GM23248 (cell line): ENCODE measurements at regions not wholly inside any gene's neighbourhood (a gene's known extent, or its start where the extent isn't known, plus 50 kb on each side); places are given as distances from the start of the nearest gene placed in this dataset.
"Not testable (repeated sequence)": the region's sequence is repeated elsewhere in the genome, so short reads cannot be mapped to it uniquely, and the experiment has no call there.

ENCODE experiments used
- DNase-seq: peaks from one replicate; pipeline ENCODE4 v3.0.0-alpha.2; 2015
- H2AFZ ChIP-seq: fragments of 200-600 bp; sonication (generic); 2 replicates; pipeline ENCODE4 v1.6.1; 2016; ENCODE audit warnings: antibody characterized with exemption
- H3F3A ChIP-seq: fragments of 200-600 bp; sonication (generic); 2 replicates; pipeline ENCODE4 v1.6.1; 2016; ENCODE audit warnings: mild to moderate bottlenecking, antibody characterized with exemption, mixed run types; ENCODE audit not compliant: insufficient read depth
- H3K27ac ChIP-seq: fragments of 200-600 bp; sonication (generic); 2 replicates; pipeline ENCODE4 v1.5.1; 2016; ENCODE audit warnings: mild to moderate bottlenecking
- H3K27me3 ChIP-seq: fragments of 200-600 bp; sonication (generic); replicated peaks from 2 replicates; pipeline ENCODE4 v1.6.1; 2016; ENCODE audit warnings: mild to moderate bottlenecking; ENCODE audit not compliant: insufficient read depth
- H3K36me3 ChIP-seq: fragments of 200-600 bp; sonication (generic); 2 replicates; pipeline ENCODE4 v1.6.1; 2016; ENCODE audit warnings: low read depth, mild to moderate bottlenecking
- H3K4me1 ChIP-seq: fragments of 200-600 bp; sonication (generic); 2 replicates; pipeline ENCODE4 v1.6.1; 2016; ENCODE audit warnings: mild to moderate bottlenecking; ENCODE audit not compliant: insufficient read depth
- H3K4me2 ChIP-seq: fragments of 200-600 bp; sonication (generic); one replicate; pipeline ENCODE4 v1.6.1; 2016; ENCODE audit warnings: mild to moderate bottlenecking; ENCODE audit not compliant: unreplicated experiment
- H3K4me3 ChIP-seq: fragments of 200-600 bp; sonication (generic); 2 replicates; pipeline ENCODE4 v1.5.1; 2016; ENCODE audit warnings: mild to moderate bottlenecking
- H3K79me2 ChIP-seq: fragments of 200-600 bp; sonication (generic); 2 replicates; pipeline ENCODE4 v1.6.1; 2016; ENCODE audit warnings: mild to moderate bottlenecking; ENCODE audit not compliant: insufficient read depth
- H3K9ac ChIP-seq: fragments of 200-600 bp; sonication (generic); 2 replicates; pipeline ENCODE4 v1.6.1; 2016; ENCODE audit warnings: mild to moderate bottlenecking
- H3K9me2 ChIP-seq: fragments of 200-600 bp; sonication (generic); 2 replicates; pipeline ENCODE4 v1.6.1; 2016; ENCODE audit warnings: mixed run types, mild to moderate bottlenecking, moderate library complexity; ENCODE audit not compliant: insufficient read depth
- H3K9me3 ChIP-seq: fragments of 200-600 bp; sonication (generic); one replicate; pipeline ENCODE4 v1.6.1; 2017; ENCODE audit warnings: low read depth
- H4K20me1 ChIP-seq: fragments of 200-600 bp; sonication (generic); 2 replicates; pipeline ENCODE4 v1.6.0; 2016; ENCODE audit not compliant: insufficient read depth
- EZH2 ChIP-seq: fragments of 200-600 bp; sonication (generic); IDR thresholded peaks from 2 replicates; pipeline ENCODE4 v1.6.1; 2018; ENCODE audit warnings: antibody characterized with exemption, mild to moderate bottlenecking; ENCODE audit not compliant: insufficient read depth, poor library complexity, severe bottlenecking
- EZH2phosphoT487 ChIP-seq: fragments of 200-600 bp; sonication (generic); IDR thresholded peaks from 2 replicates; pipeline ENCODE4 v1.6.1; 2018; ENCODE audit warnings: antibody characterized with exemption, moderate library complexity, mild to moderate bottlenecking, low read depth; ENCODE audit not compliant: insufficient read depth
- WGBS, 2 experiments: methylation state at CpG; one replicate each; pipeline ENCODE4 v1.1.6; 2015 to 2017; ENCODE audit warnings: low lambda C conversion rate in 2 of 2, low coverage in 1 of 2; ENCODE audit errors: missing lambda C conversion rate in 2 of 2; 5-methylcytosine and 5-hydroxymethylcytosine counted together
- in situ Hi-C: fragments of 300-500 bp; cut with MboI; formaldehyde crosslinking; loops from 2 replicates; pipeline ENCODE4 v1.15.0; 2020

GRCh38 chr3:73258057-73258456 lies 196.6 kb downstream of the EBLN2 start:
- H3K9ac ChIP-seq, result no peak overlapping the region
- H2AFZ ChIP-seq, result no peak overlapping the region
- no peak for DNase-seq
- H3K27me3 ChIP-seq, result no peaks in the 10 kb centered on the region
- TF ChIP-seq EZH2, result no peak
- 0 out of 2 replicates have a peak, but pooled peaks cover 7% of the 10 kb centered on the region for H3F3A ChIP-seq
- H3K27ac ChIP-seq, result no peak overlapping the region
- WGBS, 2 experiments, result 86 to 95% methylated on average over 4 of the region's 4 CpGs
- H4K20me1 ChIP-seq, result no peaks in the 10 kb centered on the region
- no peak overlapping the region for H3K4me2 ChIP-seq
- no peaks in the 10 kb centered on the region for H3K79me2 ChIP-seq
- no peaks in the 10 kb centered on the region for H3K9me2 ChIP-seq
- H3K36me3 ChIP-seq, result no peaks in the 10 kb centered on the region
- in situ Hi-C loops, result no loop called here
- H3K4me1 ChIP-seq, result peaks cover 18% of the 10 kb centered on the region; the same call in 1 of the 2 replicates
- no peaks in the 10 kb centered on the region for H3K9me3 ChIP-seq
- no peak overlapping the region for H3K4me3 ChIP-seq

- H3K4me2 ChIP-seq, result no peak overlapping the region
- in situ Hi-C loops, result no loop called here
- DNase-seq, result no peak
- H2AFZ ChIP-seq, result no peak overlapping the region
- TF ChIP-seq EZH2, result no peak
- no peak for TF ChIP-seq EZH2phosphoT487
- no peaks in the 10 kb centered on the region for H3K79me2 ChIP-seq
- no peaks in the 10 kb centered on the region; the same call in 1 of the 2 replicates for H3K27me3 ChIP-seq
- no peaks in the 10 kb centered on the region for H4K20me1 ChIP-seq
- no peak overlapping the region for H3K4me3 ChIP-seq
- 0 out of 2 replicates have a peak, but pooled peaks cover 7% of the 10 kb centered on the region for H3F3A ChIP-seq
- no peak overlapping the region for H3K27ac ChIP-seq
- no peaks in the 10 kb centered on the region for H3K9me2 ChIP-seq
- no peak overlapping the region for H3K9ac ChIP-seq
- WGBS, 2 experiments, result 51 to 71% methylated on average over 2 of the region's 2 CpGs
- no peaks in the 10 kb centered on the region for H3K9me3 ChIP-seq
- H3K36me3 ChIP-seq, result no peaks in the 10 kb centered on the region
- peaks cover 18% of the 10 kb centered on the region; the same call in 1 of the 2 replicates for H3K4me1 ChIP-seq
Measured at GRCh38 chr3:73259291-73259690, 197.8 kb downstream of the EBLN2 start.

- H3K4me1 ChIP-seq, result peaks cover 18% of the 10 kb centered on the region; the same call in 1 of the 2 replicates
- no peak overlapping the region for H2AFZ ChIP-seq
- H3K79me2 ChIP-seq, result no peaks in the 10 kb centered on the region
- H3F3A ChIP-seq, result 0 out of 2 replicates have a peak, but pooled peaks cover 7% of the 10 kb centered on the region
- peak; percentile 31 for DNase-seq
- H3K9me2 ChIP-seq, result no peaks in the 10 kb centered on the region
- no peak for TF ChIP-seq EZH2
- no peak for TF ChIP-seq EZH2phosphoT487
- H4K20me1 ChIP-seq, result no peaks in the 10 kb centered on the region
- H3K36me3 ChIP-seq, result no peaks in the 10 kb centered on the region
- in situ Hi-C loops, result no loop called here
- no peak overlapping the region for H3K9ac ChIP-seq
- peak overlapping the region; percentile 22 for H3K4me2 ChIP-seq
- 0 to 6% methylated on average over 1 of the region's 1 CpG for WGBS, 2 experiments
- H3K4me3 ChIP-seq, result no peak overlapping the region
- H3K27me3 ChIP-seq, result no peaks in the 10 kb centered on the region; the same call in 1 of the 2 replicates
- H3K9me3 ChIP-seq, result no peaks in the 10 kb centered on the region
- no peak overlapping the region for H3K27ac ChIP-seq
Measured at GRCh38 chr3:73259856-73260255, 198.4 kb downstream of the EBLN2 start.

- in situ Hi-C loops, H3K79me2 ChIP-seq, H3K4me2 ChIP-seq: not testable (repeated sequence)
Measured at GRCh38 chr3:73266558-73266957, 205.1 kb downstream of the EBLN2 start.

GRCh38 chr3:73269126-73269525 lies 207.7 kb downstream of the EBLN2 start:
- H3K4me2 ChIP-seq, in situ Hi-C loops, H3K9me2 ChIP-seq, H3K79me2 ChIP-seq, H3F3A ChIP-seq, H3K9ac ChIP-seq, H4K20me1 ChIP-seq, H3K27ac ChIP-seq, H3K4me1 ChIP-seq, H3K4me3 ChIP-seq, H2AFZ ChIP-seq, DNase-seq, H3K36me3 ChIP-seq, H3K9me3 ChIP-seq, H3K27me3 ChIP-seq: not testable (repeated sequence)
- 87 to 91% methylated on average over 8 to 24 of the region's 25 CpGs for WGBS, 2 experiments

More at GRCh38 chr3:73266558-73266957, 205.1 kb downstream of the EBLN2 start:
- H3F3A ChIP-seq, H3K36me3 ChIP-seq, H3K4me3 ChIP-seq, H3K27me3 ChIP-seq, H3K9me3 ChIP-seq, H3K9me2 ChIP-seq, H2AFZ ChIP-seq, DNase-seq, H3K9ac ChIP-seq, H3K27ac ChIP-seq, H4K20me1 ChIP-seq, H3K4me1 ChIP-seq: not testable (repeated sequence)
- 30 to 53% methylated on average over 1 of the region's 1 CpG for WGBS, 2 experiments
